Glomerular visceral epithelial cell (primary cell): ENCODE measurements at regions not wholly inside any gene's neighbourhood (a gene's known extent, or its start where the extent isn't known, plus 50 kb on each side); places are given as distances from the start of the nearest gene placed in this dataset.
"Not testable (repeated sequence)": the region's sequence is repeated elsewhere in the genome, so short reads cannot be mapped to it uniquely, and the experiment has no call there.

ENCODE experiments used
- DNase-seq: peaks from one replicate; pipeline ENCODE4 v3.0.0-alpha.2; 2016; ENCODE audit errors: extremely low spot score

- no peak for DNase-seq
Measured at GRCh38 chrX:45502396-45502795, 301.7 kb upstream of the DIPK2B start.

- no peak for DNase-seq
Measured at GRCh38 chrX:45497290-45497689, 296.6 kb upstream of the DIPK2B start.

- no peak for DNase-seq
Measured at GRCh38 chrX:45485719-45486118, 285.0 kb upstream of the DIPK2B start.

- peak; percentile 80 for DNase-seq
Measured at GRCh38 chrX:45479835-45480422, 279.3 kb upstream of the DIPK2B start.

- peak; percentile 74 for DNase-seq
Measured at GRCh38 chrX:45479196-45479834, 278.6 kb upstream of the DIPK2B start.

- DNase-seq: no peak
Measured at GRCh38 chrX:45472968-45473367, 272.3 kb upstream of the DIPK2B start.

- not testable (repeated sequence) for DNase-seq
Measured at GRCh38 chrX:45467537-45467936, 266.9 kb upstream of the DIPK2B start.

- DNase-seq: not testable (repeated sequence)
Measured at GRCh38 chrX:45455732-45456131, 255.1 kb upstream of the DIPK2B start.

GRCh38 chrX:45454290-45454689 lies 253.6 kb upstream of the DIPK2B start:
- DNase-seq: no peak

GRCh38 chrX:45449982-45450381 lies 249.3 kb upstream of the DIPK2B start:
- DNase-seq: no peak

GRCh38 chrX:45447995-45448394 lies 247.3 kb upstream of the DIPK2B start:
- DNase-seq: no peak

GRCh38 chrX:45447331-45447730 lies 246.7 kb upstream of the DIPK2B start:
- DNase-seq: peak; percentile 27

GRCh38 chrX:45445745-45446412 lies 245.2 kb upstream of the DIPK2B start:
- peak; percentile 62 for DNase-seq

- DNase-seq: no peak
Measured at GRCh38 chrX:45437186-45437585, 236.5 kb upstream of the DIPK2B start.

- DNase-seq: no peak
Measured at GRCh38 chrX:45435481-45435880, 234.8 kb upstream of the DIPK2B start.

GRCh38 chrX:45434231-45434630 lies 233.6 kb upstream of the DIPK2B start:
- DNase-seq: no peak

GRCh38 chrX:45428831-45429230 lies 228.2 kb upstream of the DIPK2B start:
- DNase-seq: peak; percentile 2

GRCh38 chrX:45424326-45424725 lies 223.7 kb upstream of the DIPK2B start:
- no peak for DNase-seq

- no peak for DNase-seq
Measured at GRCh38 chrX:45422216-45422925, 221.7 kb upstream of the DIPK2B start.

- no peak for DNase-seq
Measured at GRCh38 chrX:45421806-45422205, 221.1 kb upstream of the DIPK2B start.

GRCh38 chrX:45404206-45404605 lies 203.5 kb upstream of the DIPK2B start:
- DNase-seq: no peak

GRCh38 chrX:45401923-45402322 lies 201.2 kb upstream of the DIPK2B start:
- DNase-seq: no peak
